Effector memory CD4-positive, alpha-beta T cell (primary cell): ENCODE measurements at regions not wholly inside any gene's neighbourhood (a gene's known extent, or its start where the extent isn't known, plus 50 kb on each side); places are given as distances from the start of the nearest gene placed in this dataset.

Experiments used
- DNase-seq, 3 donors: peaks; one replicate each; pipeline ENCODE4 v3.0.0-alpha.2; 2020
- H3K27ac ChIP-seq: 2 replicates; pipeline ENCODE4 v1.7.0; 2013; ENCODE audit warnings: mild to moderate bottlenecking, low read length, moderate library complexity; ENCODE audit not compliant: insufficient read depth, poor library complexity, severe bottlenecking
- H3K27me3 ChIP-seq: replicated peaks from 2 replicates; pipeline ENCODE4 v1.7.0; 2013; ENCODE audit warnings: mild to moderate bottlenecking, low read length; ENCODE audit not compliant: insufficient read depth, control insufficient read depth, poor library complexity, severe bottlenecking
- H3K36me3 ChIP-seq: 2 replicates; pipeline ENCODE4 v1.7.0; 2013; ENCODE audit warnings: mild to moderate bottlenecking, low read length, moderate library complexity; ENCODE audit not compliant: control insufficient read depth, insufficient read depth
- H3K4me1 ChIP-seq: 2 replicates; pipeline ENCODE4 v1.7.0; 2013; ENCODE audit warnings: low read length, mild to moderate bottlenecking; ENCODE audit not compliant: control insufficient read depth, insufficient read depth, poor library complexity, severe bottlenecking
- H3K4me3 ChIP-seq: 2 replicates; pipeline ENCODE4 v1.7.0; 2013; ENCODE audit warnings: low read length, low read depth, mild to moderate bottlenecking; ENCODE audit not compliant: insufficient read depth, poor library complexity, severe bottlenecking
- H3K9me3 ChIP-seq: 2 replicates; pipeline ENCODE4 v1.7.0; 2013; ENCODE audit warnings: mild to moderate bottlenecking, low read length, moderate library complexity; ENCODE audit not compliant: control insufficient read depth

DNA sequence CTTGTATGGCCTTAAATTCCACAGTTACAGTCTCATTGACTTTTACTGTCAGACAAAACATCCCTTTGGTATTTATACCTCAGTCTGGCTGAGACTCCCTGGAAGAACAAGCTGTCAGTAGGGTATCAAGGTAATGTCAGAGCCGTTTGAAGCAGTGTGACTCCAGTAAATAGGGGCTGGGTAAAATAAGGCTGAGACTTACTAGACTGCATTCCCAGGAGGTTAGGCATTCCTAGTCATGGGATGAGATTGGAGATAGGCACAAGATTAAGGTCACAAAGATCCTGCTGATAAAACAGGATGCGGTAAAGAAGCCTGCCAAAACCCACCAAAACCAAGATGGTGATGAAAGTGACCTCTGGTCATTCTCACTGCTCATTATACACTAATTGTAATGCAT lies 219.5 kb upstream of the SKOR2 start:
- no peak overlapping the region for H3K27ac ChIP-seq
- no peaks in the 10 kb centered on the region for H3K36me3 ChIP-seq
- no peaks in the 10 kb centered on the region for H3K27me3 ChIP-seq
- H3K9me3 ChIP-seq = no peaks in the 10 kb centered on the region
- H3K4me3 ChIP-seq = no peak overlapping the region
- H3K4me1 ChIP-seq = no peaks in the 10 kb centered on the region
- no peak for DNase-seq

GRCh38 chr18:47469576-47469975 lies 218.1 kb upstream of the SKOR2 start:
- H3K27me3 ChIP-seq = no peaks in the 10 kb centered on the region

GRCh38 chr18:47461977-47462376 lies 210.5 kb upstream of the SKOR2 start:
- H3K27ac ChIP-seq = no peak overlapping the region
- no peaks in the 10 kb centered on the region for H3K9me3 ChIP-seq
- no peaks in the 10 kb centered on the region for H3K27me3 ChIP-seq
- no peaks in the 10 kb centered on the region for H3K4me1 ChIP-seq
- H3K4me3 ChIP-seq = no peak overlapping the region
- no peak for DNase-seq
- no peaks in the 10 kb centered on the region for H3K36me3 ChIP-seq

More at GRCh38 chr18:47469576-47469975, 218.1 kb upstream of the SKOR2 start:
- H3K27ac ChIP-seq = no peak overlapping the region
- H3K36me3 ChIP-seq = no peaks in the 10 kb centered on the region
- H3K9me3 ChIP-seq = no peaks in the 10 kb centered on the region
- no peak for DNase-seq
- H3K4me3 ChIP-seq = no peak overlapping the region
- no peaks in the 10 kb centered on the region for H3K4me1 ChIP-seq

GRCh38 chr18:47461406-47461948 lies 210.0 kb upstream of the SKOR2 start:
- Histone ChIP-seq H3K36me3 (no peaks in the 10 kb centered on the region), H3K27ac (no peak overlapping the region), H3K4me1 (no peaks in the 10 kb centered on the region), H3K4me3 (no peak overlapping the region), H3K9me3 (no peaks in the 10 kb centered on the region), H3K27me3 (no peaks in the 10 kb centered on the region)
- DNase-seq = no peak

DNA sequence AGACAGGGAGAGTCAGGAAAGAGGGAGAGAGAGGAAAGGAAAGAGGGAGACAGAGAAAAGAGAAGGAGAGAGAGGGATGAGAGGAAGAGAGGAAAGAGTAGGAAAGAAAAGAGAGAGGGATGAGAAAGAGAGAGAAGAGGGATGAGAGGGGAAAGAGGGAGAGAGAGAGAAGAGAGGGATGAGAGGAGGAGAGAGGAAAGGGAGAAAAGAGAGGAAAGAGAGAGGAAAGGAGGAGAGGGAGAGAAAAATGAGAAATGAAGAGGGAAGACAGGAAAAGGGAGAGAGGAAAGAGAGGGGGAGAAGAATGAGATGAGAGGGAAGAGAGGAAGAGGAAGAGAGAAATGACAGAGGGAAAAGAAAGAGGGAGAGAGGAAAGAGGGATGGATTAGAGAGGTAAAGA lies 207.0 kb upstream of the SKOR2 start:
- Histone ChIP-seq H3K4me1 (no peaks in the 10 kb centered on the region), H3K9me3 (no peaks in the 10 kb centered on the region), H3K4me3 (no peak overlapping the region), H3K27ac (no peak overlapping the region), H3K36me3 (no peaks in the 10 kb centered on the region), H3K27me3 (no peaks in the 10 kb centered on the region)
- no peak for DNase-seq

DNA sequence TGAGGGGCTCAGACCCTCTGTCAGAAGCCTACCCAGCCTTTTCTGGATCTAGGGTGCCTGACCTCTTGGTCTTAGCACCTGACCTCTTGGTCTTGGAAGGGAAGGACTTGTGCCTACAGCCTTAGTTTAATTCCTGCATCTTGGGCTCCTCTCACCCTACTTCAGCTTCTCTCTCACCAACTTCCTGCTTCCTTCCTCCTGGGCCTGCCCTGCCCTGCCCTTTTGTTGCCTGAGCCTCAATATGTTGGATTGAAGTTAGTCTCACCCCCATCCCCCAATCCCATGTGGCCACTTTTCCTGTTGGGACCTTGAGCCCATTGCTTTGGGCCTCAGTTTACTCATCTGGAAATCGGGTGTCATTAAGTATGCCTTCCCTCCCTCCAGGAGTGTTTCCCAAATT lies 206.2 kb upstream of the SKOR2 start:
- H3K36me3 ChIP-seq = no peaks in the 10 kb centered on the region
- no peak overlapping the region for H3K27ac ChIP-seq
- no peak for DNase-seq
- H3K4me1 ChIP-seq = no peaks in the 10 kb centered on the region
- H3K27me3 ChIP-seq = no peaks in the 10 kb centered on the region
- no peaks in the 10 kb centered on the region for H3K9me3 ChIP-seq
- no peak overlapping the region for H3K4me3 ChIP-seq

DNA sequence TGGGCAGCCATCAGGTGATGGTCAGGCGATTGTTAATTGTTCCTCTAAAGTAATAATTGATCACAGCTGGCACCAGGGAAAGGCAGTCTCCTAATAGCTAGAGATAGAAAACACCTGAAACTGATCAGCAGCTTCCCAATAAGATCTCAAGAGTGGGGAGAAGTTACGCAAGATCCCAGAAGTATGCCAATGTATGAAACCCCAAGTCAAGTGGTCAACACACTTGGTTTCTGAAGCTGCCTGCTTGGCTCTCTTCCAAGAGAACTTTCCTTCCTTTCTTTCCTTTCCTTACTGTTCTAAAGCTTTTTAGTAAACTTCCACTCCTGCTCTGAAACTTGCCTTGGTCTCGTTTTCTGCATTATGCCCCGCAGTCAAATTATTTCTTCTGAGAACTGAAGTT lies 201.6 kb upstream of the SKOR2 start:
- Histone ChIP-seq H3K36me3 (no peaks in the 10 kb centered on the region), H3K27ac (no peak overlapping the region), H3K4me3 (no peak overlapping the region), H3K27me3 (no peaks in the 10 kb centered on the region), H3K4me1 (no peaks in the 10 kb centered on the region), H3K9me3 (no peaks in the 10 kb centered on the region)
- no peak for DNase-seq

DNA sequence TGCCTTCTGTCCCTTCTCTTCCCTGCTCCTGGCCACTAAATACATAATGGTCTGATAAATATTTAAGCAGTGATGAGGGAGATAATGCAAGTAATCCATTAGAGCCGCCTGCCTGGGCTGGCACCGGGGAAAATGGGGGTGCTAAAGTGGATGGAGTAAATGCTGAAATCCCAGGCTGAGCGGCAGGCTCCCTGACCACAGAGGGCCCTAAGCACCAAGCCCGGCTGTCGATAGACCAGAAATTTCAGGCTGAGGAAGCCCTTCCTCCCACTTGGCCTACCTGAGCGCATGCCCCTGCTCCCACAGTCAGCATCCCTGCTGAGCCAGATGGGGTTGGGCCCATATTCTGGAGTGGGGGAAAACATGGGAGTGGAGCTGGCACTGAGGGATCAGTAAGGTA lies 197.5 kb upstream of the SKOR2 start:
- Histone ChIP-seq H3K36me3 (no peaks in the 10 kb centered on the region), H3K4me1 (no peaks in the 10 kb centered on the region)

GRCh38 chr18:47441914-47442313 lies 190.5 kb upstream of the SKOR2 start:
- no peak overlapping the region for H3K27ac ChIP-seq
- H3K36me3 ChIP-seq = no peaks in the 10 kb centered on the region
- no peaks in the 10 kb centered on the region for H3K9me3 ChIP-seq
- H3K4me1 ChIP-seq = no peaks in the 10 kb centered on the region
- DNase-seq = no peak
- H3K27me3 ChIP-seq = no peaks in the 10 kb centered on the region
- H3K4me3 ChIP-seq = no peak overlapping the region

More for the DNA sequence above, 197.5 kb upstream of the SKOR2 start:
- DNase-seq = no peak
- H3K4me3 ChIP-seq = no peak overlapping the region
- no peaks in the 10 kb centered on the region for H3K27me3 ChIP-seq
- no peak overlapping the region for H3K27ac ChIP-seq
- H3K9me3 ChIP-seq = no peaks in the 10 kb centered on the region

GRCh38 chr18:47438001-47438400 lies 186.5 kb upstream of the SKOR2 start:
- Histone ChIP-seq H3K9me3 (no peaks in the 10 kb centered on the region), H3K27me3 (no peaks in the 10 kb centered on the region), H3K27ac (no peak overlapping the region), H3K4me3 (no peak overlapping the region), H3K36me3 (no peaks in the 10 kb centered on the region), H3K4me1 (no peaks in the 10 kb centered on the region)
- DNase-seq = no peak

DNA sequence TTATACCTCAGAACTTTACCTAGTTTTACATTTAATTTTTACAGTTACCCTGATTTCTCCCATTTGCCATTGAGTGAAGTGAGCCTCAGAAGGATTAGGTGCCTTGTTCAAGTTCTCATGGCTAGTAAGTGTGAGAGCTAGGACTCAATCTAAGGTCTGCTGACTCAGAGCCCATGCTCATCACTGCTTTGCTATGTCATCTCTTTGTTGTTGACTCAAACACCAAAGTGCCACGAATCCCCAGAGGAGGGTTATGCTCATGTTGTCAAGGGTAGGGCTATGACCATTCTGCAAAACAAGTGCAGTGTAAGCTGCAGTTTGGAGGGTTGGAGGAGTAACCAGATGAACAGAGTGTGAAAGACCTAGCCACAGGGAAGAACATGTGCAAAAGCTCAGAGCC lies 185.4 kb upstream of the SKOR2 start:
- Histone ChIP-seq H3K4me1 (no peaks in the 10 kb centered on the region), H3K27ac (no peak overlapping the region), H3K36me3 (no peaks in the 10 kb centered on the region), H3K4me3 (no peak overlapping the region), H3K27me3 (no peaks in the 10 kb centered on the region), H3K9me3 (no peaks in the 10 kb centered on the region)
- DNase-seq = no peak
